Heart right ventricle (tissue), 16 donors: ENCODE measurements at regions not wholly inside any gene's neighbourhood (a gene's known extent, or its start where the extent isn't known, plus 50 kb on each side); places are given as distances from the start of the nearest gene placed in this dataset.

Experiments
- ATAC-seq, 8 donors: fragments of 200-7000 bp; cut with Tn5 transposase; one replicate each; pipeline ENCODE4 v1.9.1; 2020; ENCODE audit warnings: mild to moderate bottlenecking in 8 of 8, moderate library complexity in 8 of 8, moderate number of reproducible peaks in 1 of 8
- DNase-seq, 2 donors: peaks; one replicate each; pipeline ENCODE4 v3.0.0-alpha.2; 2020
- H3K27ac ChIP-seq, 10 donors: fragments of 200-600 bp; sonication (generic) in 2 of 10; one replicate each; pipeline versions ENCODE4 v1.5.0 to v1.8.0; 2020 to 2022; ENCODE audit warnings: mild to moderate bottlenecking in 3 of 10
- H3K27me3 ChIP-seq, 7 donors: fragments of 200-600 bp; one replicate each; pipeline ENCODE4 v1.8.0; 2021 to 2022; ENCODE audit warnings: mild to moderate bottlenecking in 2 of 7
- H3K36me3 ChIP-seq, 9 donors: fragments of 200-600 bp; sonication (generic) in 1 of 9; one replicate each; pipeline versions ENCODE4 v1.5.0 to v1.8.0; 2020 to 2022; ENCODE audit warnings: mild to moderate bottlenecking in 2 of 9
- H3K4me1 ChIP-seq, 9 donors: fragments of 200-600 bp; sonication (generic) in 1 of 9; one replicate each; pipeline versions ENCODE4 v1.5.0 to v1.8.0; 2020 to 2022; ENCODE audit warnings: mild to moderate bottlenecking in 4 of 9
- H3K4me3 ChIP-seq, 10 donors: fragments of 200-600 bp; sonication (generic) in 2 of 10; one replicate each; pipeline versions ENCODE4 v1.5.0 to v1.8.0; 2020 to 2022; ENCODE audit warnings: mild to moderate bottlenecking in 7 of 10, moderate library complexity in 2 of 10
- H3K9me3 ChIP-seq, 11 donors: fragments of 200-600 bp in 10 of 11; sonication (generic) in 2 of 11; one replicate each; pipeline versions ENCODE4 v1.5.0 to v1.8.0; 2013 to 2022; ENCODE audit warnings: mild to moderate bottlenecking in 2 of 11, control low read depth in 1 of 11, moderate library complexity in 1 of 11
- WGBS, 2 donors: extraction: QIAGEN DNeasy Blood & Tissue Kit; methylation state at CpG; one replicate each; pipeline ENCODE4 v1.1.7; 2013; ENCODE audit warnings: inconsistent platforms in 1 of 2; 5-methylcytosine and 5-hydroxymethylcytosine counted together
- intact Hi-C, 10 donors: fragments of 100-400 bp; cut with DNase I; formaldehyde crosslinking; loops; one replicate each; pipeline versions ENCODE4 v1.11.1 to v1.14.2; 2022
- TF ChIP-seq, protein P1 (sequence below), 9 donors: fragments of 200-600 bp; sonication (generic) in 2 of 9; IDR thresholded peaks; one replicate each; pipeline versions ENCODE4 v1.5.0 to v1.8.0; 2021 to 2022; ENCODE audit warnings: antibody characterized with exemption in 9 of 9, mild to moderate bottlenecking in 5 of 9, moderate library complexity in 1 of 9
- donor health status: Arrhythmogenic right ventricular cardiomyopathy.
- donor health status: ischemic (EF 13 %, LVEDD 7.1; RV severe dilation, severe dysfunction).
- donor health status: healthy with polysubstance abuse.
- donor health status: DM: no; HTN: yes; CAD: no.
- donor health status: DM: no; HTN: no; CAD: no.
- donor health status: ischemic (EF 25% LVEDD 6.9; RV normal size, moderate dysfunction).
- donor health status: ischemic (EF 25% LVEDD 5.7; RV mildly dilated, moderate dysfunction).
- donor health status: healthy.
- donor health status: DM: yes; HTN: yes; CAD: no.
- donor health status: Ischemic cardiomyopathy.
- donor health status: ischemic (EF 35%, LVEDD 5.7; RV mildly dilated, moderate dysfunction).
- donor health status: nonischemic (EF 11% LVEDD 7.7; RV severe dilation, severe dysfunction).
- donor health status: DM: yes; HTN: yes; CAD: no.
- donor health status: PGD.
- donor health status: ischemic (EF 29% LVEDD 5.4; RV normal size, mild dysfunction).
- donor health status: nonischemic (EF 23%, LVEDD 6.1; RV moderate dilation, normal function).

DNA sequence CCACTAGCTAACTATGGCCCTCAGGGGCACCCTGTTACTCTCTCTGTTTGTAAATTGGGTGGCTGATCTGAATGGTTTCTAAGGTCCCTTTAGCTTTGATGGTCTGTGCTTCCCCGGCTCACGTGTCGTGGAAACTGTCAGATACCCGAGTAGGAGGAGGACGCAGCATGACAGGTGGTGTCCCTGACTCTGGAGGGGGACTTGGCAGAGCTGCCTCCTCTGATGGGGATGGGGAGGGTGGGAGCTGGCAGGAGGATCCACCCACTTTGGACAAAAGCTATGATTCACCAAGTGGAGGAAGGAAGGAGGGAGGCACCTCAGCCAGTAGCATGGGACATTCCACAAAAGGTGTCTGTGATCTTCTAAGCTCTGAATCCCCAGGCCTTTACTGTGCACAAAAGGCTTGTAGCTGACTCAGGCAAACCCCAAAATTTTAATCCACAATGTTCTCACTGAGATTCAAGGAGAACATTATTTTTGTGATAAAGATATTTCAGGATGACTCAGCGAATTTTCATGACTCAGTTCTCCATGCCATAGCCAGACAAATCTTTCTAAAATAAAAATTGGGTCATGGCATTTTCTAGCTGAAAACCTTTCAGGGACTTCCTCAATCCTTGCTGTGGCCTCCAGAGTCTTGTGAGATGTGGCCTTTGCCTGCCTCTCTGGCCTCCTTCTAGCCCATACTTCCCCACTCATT is 131.0 kb upstream of the BRINP1 start:
- intact Hi-C loops, result no loop called here
- H3K4me1 ChIP-seq, result no peaks in the 10 kb centered on the region
- H3K27ac ChIP-seq, result no peak overlapping the region
- TF ChIP-seq, protein P1, sequence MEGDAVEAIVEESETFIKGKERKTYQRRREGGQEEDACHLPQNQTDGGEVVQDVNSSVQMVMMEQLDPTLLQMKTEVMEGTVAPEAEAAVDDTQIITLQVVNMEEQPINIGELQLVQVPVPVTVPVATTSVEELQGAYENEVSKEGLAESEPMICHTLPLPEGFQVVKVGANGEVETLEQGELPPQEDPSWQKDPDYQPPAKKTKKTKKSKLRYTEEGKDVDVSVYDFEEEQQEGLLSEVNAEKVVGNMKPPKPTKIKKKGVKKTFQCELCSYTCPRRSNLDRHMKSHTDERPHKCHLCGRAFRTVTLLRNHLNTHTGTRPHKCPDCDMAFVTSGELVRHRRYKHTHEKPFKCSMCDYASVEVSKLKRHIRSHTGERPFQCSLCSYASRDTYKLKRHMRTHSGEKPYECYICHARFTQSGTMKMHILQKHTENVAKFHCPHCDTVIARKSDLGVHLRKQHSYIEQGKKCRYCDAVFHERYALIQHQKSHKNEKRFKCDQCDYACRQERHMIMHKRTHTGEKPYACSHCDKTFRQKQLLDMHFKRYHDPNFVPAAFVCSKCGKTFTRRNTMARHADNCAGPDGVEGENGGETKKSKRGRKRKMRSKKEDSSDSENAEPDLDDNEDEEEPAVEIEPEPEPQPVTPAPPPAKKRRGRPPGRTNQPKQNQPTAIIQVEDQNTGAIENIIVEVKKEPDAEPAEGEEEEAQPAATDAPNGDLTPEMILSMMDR (IDR thresholded peaks at IDR 0.05), result no peak
- no peak for ATAC-seq
- 72 to 78% methylated on average over 6 of the region's 6 CpGs for WGBS, 2 donors
- no peaks in the 10 kb centered on the region for H3K9me3 ChIP-seq
- H3K36me3 ChIP-seq, result no peaks in the 10 kb centered on the region
- H3K4me3 ChIP-seq, result no peak overlapping the region
- no peak for DNase-seq
- no peaks in the 10 kb centered on the region for H3K27me3 ChIP-seq

DNA sequence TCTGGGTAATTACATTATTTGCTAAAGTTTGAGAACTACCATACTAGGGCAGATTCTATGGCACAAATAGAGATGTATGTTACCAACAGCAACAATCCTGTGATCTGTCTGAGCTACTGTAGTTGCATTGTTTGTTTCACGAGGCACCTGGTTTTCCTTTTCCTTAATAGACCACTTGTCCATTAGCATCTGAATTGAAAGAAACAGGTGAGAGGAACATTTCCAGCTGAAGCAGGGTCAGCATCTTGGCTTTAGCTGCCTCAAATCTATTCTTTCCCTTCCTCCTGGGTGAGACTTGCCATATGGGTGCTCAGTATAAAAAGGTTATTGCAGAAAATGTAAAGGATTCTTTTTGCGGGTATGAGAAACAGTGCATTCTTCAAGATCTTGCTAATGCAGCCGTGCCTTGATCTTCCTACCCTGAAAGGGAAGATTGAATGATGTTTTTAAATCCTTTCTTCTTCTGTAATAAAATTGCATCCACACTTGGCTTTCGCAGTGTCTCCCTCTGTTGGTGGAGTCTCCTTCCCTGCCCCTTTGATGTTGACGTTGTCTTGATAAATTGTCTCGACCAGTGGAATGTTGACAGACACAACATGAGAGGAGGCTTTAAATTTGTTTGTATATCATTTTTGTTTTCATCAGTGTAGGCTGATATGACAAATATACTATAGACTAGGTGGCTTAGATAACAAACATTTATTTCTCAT is 118.0 kb upstream of the BRINP1 start:
- no peak for ATAC-seq
- peaks cover 0 to 6% (median 0%) of the 10 kb centered on the region in 7 donors for H3K27me3 ChIP-seq
- H3K36me3 ChIP-seq, result no peaks in the 10 kb centered on the region
- no peaks in the 10 kb centered on the region for H3K4me1 ChIP-seq
- WGBS, 2 donors, result 50 to 59% methylated on average over 6 of the region's 6 CpGs
- peaks cover 0 to 5% (median 0%) of the 10 kb centered on the region in 11 donors for H3K9me3 ChIP-seq
- no peak overlapping the region for H3K4me3 ChIP-seq
- TF ChIP-seq, protein P1 (IDR thresholded peaks at IDR 0.05), result no peak
- no peak for DNase-seq
- no peak overlapping the region for H3K27ac ChIP-seq
- intact Hi-C loops, result no loop called here

DNA sequence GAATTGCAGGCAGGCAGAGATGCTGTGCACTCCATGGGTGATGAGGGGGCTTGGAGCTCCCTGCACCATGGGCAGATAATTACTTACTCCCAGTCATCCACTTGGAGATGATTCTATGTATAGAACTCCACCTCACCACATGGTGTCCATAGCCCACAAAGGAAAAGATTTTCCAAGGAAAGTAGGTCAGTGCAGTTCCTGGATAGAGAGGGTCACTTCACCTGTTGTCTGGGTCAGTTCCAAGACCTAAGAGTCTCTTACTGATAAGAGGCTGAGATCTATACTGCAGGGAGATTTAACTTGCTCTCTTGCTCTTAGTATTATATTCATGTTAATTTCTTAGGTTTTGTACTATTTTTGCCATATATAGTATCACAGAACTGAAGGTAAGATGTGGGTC is 113.9 kb upstream of the BRINP1 start:
- H3K9me3 ChIP-seq, result no peaks in the 10 kb centered on the region
- H3K27ac ChIP-seq, result no peak overlapping the region
- H3K4me1 ChIP-seq, result no peaks in the 10 kb centered on the region
- no peaks in the 10 kb centered on the region for H3K27me3 ChIP-seq
- no peak overlapping the region for H3K4me3 ChIP-seq
- TF ChIP-seq, protein P1 (IDR thresholded peaks at IDR 0.05), result no peak
- no peaks in the 10 kb centered on the region for H3K36me3 ChIP-seq
- intact Hi-C loops, result no loop called here
- ATAC-seq (no peak), DNase-seq (no peak)

DNA sequence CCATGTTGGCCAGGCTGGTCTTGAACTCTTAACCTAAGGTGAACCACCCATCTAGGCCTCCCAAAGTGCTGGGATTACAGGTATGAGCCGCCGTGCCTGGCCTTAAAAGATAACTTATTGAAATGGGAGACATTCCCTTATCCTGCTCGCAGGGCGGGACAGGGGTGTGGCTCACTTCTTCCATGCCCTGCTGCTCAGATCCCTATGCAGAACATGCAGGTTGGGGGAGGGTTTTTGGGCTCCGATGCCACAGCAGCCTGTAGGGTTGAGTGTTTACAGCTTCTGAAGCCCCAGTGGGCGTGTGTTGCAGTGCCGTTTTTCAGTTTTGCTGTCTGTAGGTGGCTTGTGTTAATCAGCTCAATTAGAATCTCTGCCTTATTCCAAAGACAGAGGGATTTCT is 108.0 kb upstream of the BRINP1 start:
- 81% methylated on average over 7 of the region's 7 CpGs for WGBS, 2 donors
- Histone ChIP-seq H3K9me3 (peaks cover 0 to 4% (median 0%) of the 10 kb centered on the region in 11 donors), H3K4me1 (no peaks in the 10 kb centered on the region), H3K4me3 (no peak overlapping the region), H3K27me3 (no peaks in the 10 kb centered on the region), H3K36me3 (no peaks in the 10 kb centered on the region), H3K27ac (no peak overlapping the region)
- no peak for DNase-seq
- intact Hi-C loops, result no loop called here
- TF ChIP-seq, protein P1 (IDR thresholded peaks at IDR 0.05), result no peak
- ATAC-seq, result no peak
